ENCODE measurements at regions not wholly inside any gene's neighbourhood (a gene's known extent, or its start where the extent isn't known, plus 50 kb on each side); places are given as distances from the start of the nearest gene placed in this dataset.

DNA sequence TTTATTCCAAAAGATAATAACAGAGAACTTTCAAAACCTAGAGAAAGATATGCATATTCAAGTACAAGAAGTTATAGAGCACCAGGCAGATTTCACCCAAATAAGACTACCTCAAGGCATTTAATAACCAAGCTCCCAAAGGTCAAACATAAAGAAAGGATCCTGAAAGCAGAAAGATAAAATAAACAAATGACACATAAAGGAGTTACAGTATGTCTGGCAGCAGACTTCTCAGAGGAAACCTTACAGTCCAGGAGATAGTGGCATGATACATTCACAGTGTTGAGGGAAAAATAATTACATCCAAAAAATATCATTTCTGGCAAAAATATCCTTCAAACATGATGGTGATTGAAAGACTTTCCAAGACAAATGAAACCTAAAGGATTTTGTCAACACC, 185.8 kb upstream of the POU1F1 start:
- intact Hi-C loops (cut with micrococcal nuclease) = no loop called here
- no peaks in the 10 kb centered on the region for H3K36me3 ChIP-seq (ENCODE audit: control insufficient read depth, insufficient read depth, low read length)
- ChIA-PET CTCF (no interaction called here), POLR2A (ENCODE audit: unreplicated experiment) (no interaction called here)
- no peak overlapping the region for H3K23ac ChIP-seq (ENCODE audit: low read depth, low read length)
- H4K91ac ChIP-seq (ENCODE audit: insufficient read depth, low read depth, low read length) = no peak overlapping the region
- no peak overlapping the region for H3K18ac ChIP-seq (ENCODE audit: low read depth, low read length)
- H4K5ac ChIP-seq (ENCODE audit: low read depth, low read length) = no peak overlapping the region
- no TSS peak for BruUV-seq (replicated peaks)
- in situ Hi-C loops (cut with MboI; ENCODE audit: low sequenced_read_pairs) = no loop called here
- no peak for DNase-seq
- H2AK5ac ChIP-seq (ENCODE audit: low read depth, low read length) = no peak overlapping the region
- no peak overlapping the region for H3K4me2 ChIP-seq (ENCODE audit: low read depth, low read length)
- no peak overlapping the region for H2AFZ ChIP-seq (replicated peaks; ENCODE audit: low read length, poor library complexity)
- H3K27me3 ChIP-seq (ENCODE audit: control insufficient read depth, insufficient read depth, low read length) = no peaks in the 10 kb centered on the region
- H3K4me1 ChIP-seq (ENCODE audit: control insufficient read depth, insufficient read depth, low read length) = no peaks in the 10 kb centered on the region
- no peak for ATAC-seq (ENCODE audit: low read depth)
- no peak overlapping the region for H3K14ac ChIP-seq (replicated peaks; ENCODE audit: low read depth, low read length)
- H2BK20ac ChIP-seq (ENCODE audit: low read depth, low read length) = no peak overlapping the region
- no peaks in the 10 kb centered on the region for H3K9me1 ChIP-seq (ENCODE audit: insufficient read depth, low read length)
- H2BK5ac ChIP-seq (ENCODE audit: low read depth, low read length, poor library complexity, severe bottlenecking) = no peak overlapping the region
- no peak overlapping the region for H3K56ac ChIP-seq (ENCODE audit: extremely low read depth, insufficient read depth, low read length)
- dilution Hi-C loops (cut with HindIII; ENCODE audit: low sequenced_read_pairs, unreplicated experiment) = no loop called here
- no peaks in the 10 kb centered on the region for H4K20me1 ChIP-seq (ENCODE audit: insufficient read depth, low read length)
- H3K27ac ChIP-seq (ENCODE audit: insufficient read depth, low read length) = no peak overlapping the region
- peaks cover 2% of the 10 kb centered on the region for H3K9me3 ChIP-seq (ENCODE audit: control insufficient read depth, insufficient read depth, low read length)
- no peaks in the 10 kb centered on the region for H3K79me1 ChIP-seq (ENCODE audit: low read depth in 1 of 2, low read length in 2 of 2)
- no peak overlapping the region for H2BK15ac ChIP-seq (ENCODE audit: low read depth, low read length)
- no peak overlapping the region for H3K4ac ChIP-seq (ENCODE audit: low read depth, low read length)
- H4K8ac ChIP-seq (ENCODE audit: low read depth in 2 of 2, low read length in 2 of 2) = no peak overlapping the region
- TF ChIP-seq, protein P1, sequence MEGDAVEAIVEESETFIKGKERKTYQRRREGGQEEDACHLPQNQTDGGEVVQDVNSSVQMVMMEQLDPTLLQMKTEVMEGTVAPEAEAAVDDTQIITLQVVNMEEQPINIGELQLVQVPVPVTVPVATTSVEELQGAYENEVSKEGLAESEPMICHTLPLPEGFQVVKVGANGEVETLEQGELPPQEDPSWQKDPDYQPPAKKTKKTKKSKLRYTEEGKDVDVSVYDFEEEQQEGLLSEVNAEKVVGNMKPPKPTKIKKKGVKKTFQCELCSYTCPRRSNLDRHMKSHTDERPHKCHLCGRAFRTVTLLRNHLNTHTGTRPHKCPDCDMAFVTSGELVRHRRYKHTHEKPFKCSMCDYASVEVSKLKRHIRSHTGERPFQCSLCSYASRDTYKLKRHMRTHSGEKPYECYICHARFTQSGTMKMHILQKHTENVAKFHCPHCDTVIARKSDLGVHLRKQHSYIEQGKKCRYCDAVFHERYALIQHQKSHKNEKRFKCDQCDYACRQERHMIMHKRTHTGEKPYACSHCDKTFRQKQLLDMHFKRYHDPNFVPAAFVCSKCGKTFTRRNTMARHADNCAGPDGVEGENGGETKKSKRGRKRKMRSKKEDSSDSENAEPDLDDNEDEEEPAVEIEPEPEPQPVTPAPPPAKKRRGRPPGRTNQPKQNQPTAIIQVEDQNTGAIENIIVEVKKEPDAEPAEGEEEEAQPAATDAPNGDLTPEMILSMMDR (conservative IDR thresholded peaks at IDR 0.05; ENCODE audit: low read depth, low read length) = no peak
- TF ChIP-seq MXI1 (IDR thresholded peaks at IDR 0.05; ENCODE audit: borderline replicate concordance, low read depth, low read length) (no peak), NFE2L2 (IDR thresholded peaks at IDR 0.05; ENCODE audit: low read depth, low read length) (no peak), SMC3 (IDR thresholded peaks at IDR 0.05; ENCODE audit: low read depth, low read length) (no peak)
- TF ChIP-seq, protein P2, sequence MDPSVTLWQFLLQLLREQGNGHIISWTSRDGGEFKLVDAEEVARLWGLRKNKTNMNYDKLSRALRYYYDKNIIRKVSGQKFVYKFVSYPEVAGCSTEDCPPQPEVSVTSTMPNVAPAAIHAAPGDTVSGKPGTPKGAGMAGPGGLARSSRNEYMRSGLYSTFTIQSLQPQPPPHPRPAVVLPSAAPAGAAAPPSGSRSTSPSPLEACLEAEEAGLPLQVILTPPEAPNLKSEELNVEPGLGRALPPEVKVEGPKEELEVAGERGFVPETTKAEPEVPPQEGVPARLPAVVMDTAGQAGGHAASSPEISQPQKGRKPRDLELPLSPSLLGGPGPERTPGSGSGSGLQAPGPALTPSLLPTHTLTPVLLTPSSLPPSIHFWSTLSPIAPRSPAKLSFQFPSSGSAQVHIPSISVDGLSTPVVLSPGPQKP (IDR thresholded peaks at IDR 0.05; ENCODE audit: borderline replicate concordance, low read depth, low read length) = no peak
- H2AK9ac ChIP-seq (replicated peaks; ENCODE audit: low read depth, low read length, poor library complexity) = no peak overlapping the region
- no peak overlapping the region for H2BK120ac ChIP-seq (ENCODE audit: low read depth, low read length)
- no peak overlapping the region for H3K9ac ChIP-seq (ENCODE audit: low read depth, low read length)
- H3K4me3 ChIP-seq (ENCODE audit: insufficient read depth, low read depth, low read length) = no peak overlapping the region

All from IMR-90 (cell line).